Heart left ventricle (tissue), 13 donors: ENCODE measurements at regions not wholly inside any gene's neighbourhood (a gene's known extent, or its start where the extent isn't known, plus 50 kb on each side); places are given as distances from the start of the nearest gene placed in this dataset.

Experiments used
- POLR2A ChIP-seq, 2 donors: fragments of 450-650 bp; IDR thresholded peaks; one replicate each; pipeline ENCODE4 v1.6.1; 2017; ENCODE audit warnings: antibody characterized with exemption in 2 of 2, mild to moderate bottlenecking in 2 of 2, moderate library complexity in 2 of 2
- TF ChIP-seq, protein P1 (sequence below), 12 donors: fragments of 200-600 bp; sonication (generic) in 4 of 12; IDR thresholded peaks; one replicate each; pipeline versions ENCODE4 v1.5.0 to v1.8.0; 2018 to 2022; ENCODE audit warnings: antibody characterized with exemption in 12 of 12, mild to moderate bottlenecking in 5 of 12
- donor health status: ischemic (EF 13 %, LVEDD 7.1; RV severe dilation, severe dysfunction).
- donor health status: DM: no; HTN: yes; CAD: no.
- donor health status: DM: no; HTN: no; CAD: no.
- donor health status: ischemic (EF 25% LVEDD 6.9; RV normal size, moderate dysfunction).
- donor health status: ischemic (EF 25% LVEDD 5.7; RV mildly dilated, moderate dysfunction).
- donor health status: ischemic (EF 35%, LVEDD 5.7; RV mildly dilated, moderate dysfunction).
- donor health status: nonischemic (EF 11% LVEDD 7.7; RV severe dilation, severe dysfunction).
- donor health status: DM: yes; HTN: yes; CAD: no.
- donor health status: PGD.
- donor health status: ischemic (EF 29% LVEDD 5.4; RV normal size, mild dysfunction).
- donor health status: nonischemic (EF 23%, LVEDD 6.1; RV moderate dilation, normal function).

DNA sequence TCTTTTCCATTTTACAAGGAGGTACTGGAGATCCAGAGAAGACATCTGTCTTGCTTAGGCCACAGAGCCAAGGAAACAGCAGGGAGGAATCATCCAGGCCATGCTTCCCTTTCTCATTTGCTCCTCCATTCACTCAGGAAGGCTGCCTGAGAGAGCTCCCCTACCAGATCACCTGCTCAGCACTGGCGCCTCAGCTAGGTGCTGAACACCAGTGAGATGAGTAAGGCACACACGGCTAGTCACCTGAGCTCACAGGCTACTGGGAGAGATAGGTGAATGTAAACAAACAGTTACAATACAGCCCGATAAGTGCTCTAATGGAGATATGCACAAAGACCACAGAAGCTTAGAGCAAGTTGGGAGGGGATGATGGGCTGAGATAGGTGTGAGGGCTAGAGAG lies 149.8 kb upstream of the ARHGEF9 start:
- TF ChIP-seq, protein P1, sequence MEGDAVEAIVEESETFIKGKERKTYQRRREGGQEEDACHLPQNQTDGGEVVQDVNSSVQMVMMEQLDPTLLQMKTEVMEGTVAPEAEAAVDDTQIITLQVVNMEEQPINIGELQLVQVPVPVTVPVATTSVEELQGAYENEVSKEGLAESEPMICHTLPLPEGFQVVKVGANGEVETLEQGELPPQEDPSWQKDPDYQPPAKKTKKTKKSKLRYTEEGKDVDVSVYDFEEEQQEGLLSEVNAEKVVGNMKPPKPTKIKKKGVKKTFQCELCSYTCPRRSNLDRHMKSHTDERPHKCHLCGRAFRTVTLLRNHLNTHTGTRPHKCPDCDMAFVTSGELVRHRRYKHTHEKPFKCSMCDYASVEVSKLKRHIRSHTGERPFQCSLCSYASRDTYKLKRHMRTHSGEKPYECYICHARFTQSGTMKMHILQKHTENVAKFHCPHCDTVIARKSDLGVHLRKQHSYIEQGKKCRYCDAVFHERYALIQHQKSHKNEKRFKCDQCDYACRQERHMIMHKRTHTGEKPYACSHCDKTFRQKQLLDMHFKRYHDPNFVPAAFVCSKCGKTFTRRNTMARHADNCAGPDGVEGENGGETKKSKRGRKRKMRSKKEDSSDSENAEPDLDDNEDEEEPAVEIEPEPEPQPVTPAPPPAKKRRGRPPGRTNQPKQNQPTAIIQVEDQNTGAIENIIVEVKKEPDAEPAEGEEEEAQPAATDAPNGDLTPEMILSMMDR (IDR thresholded peaks at IDR 0.05) = no peak
- no peak for TF ChIP-seq POLR2A (IDR thresholded peaks at IDR 0.05)
